B cell (primary cell): ENCODE measurements at regions not wholly inside any gene's neighbourhood (a gene's known extent, or its start where the extent isn't known, plus 50 kb on each side); places are given as distances from the start of the nearest gene placed in this dataset.

ENCODE experiments used
- ATAC-seq: fragments of 200-7000 bp; cut with Tn5 transposase; one replicate; pipeline ENCODE4 v1.10.0; 2021; ENCODE audit warnings: low read depth, mild to moderate bottlenecking, moderate number of reproducible peaks, moderate library complexity
- CTCF ChIA-PET: fragments of 350-600 bp; sonication (Branson Sonifier 250); formaldehyde crosslinking; loops from one replicate; lab custom pipeline; 2021; ENCODE audit warnings: antibody characterized with exemption, inconsistent platforms; lab: Charles Lee
- POLR2A ChIA-PET: fragments of 350-600 bp; sonication (Branson Sonifier 250); formaldehyde crosslinking; loops from one replicate; lab custom pipeline; 2021; ENCODE audit warnings: antibody characterized with exemption; lab: Charles Lee
- DNase-seq: peaks from one replicate; pipeline ENCODE4 v3.0.0; 2013
- H2AFZ ChIP-seq: 2 replicates; pipeline ENCODE4 v1.6.1; 2012; ENCODE audit warnings: mild to moderate bottlenecking, low read depth, low read length; ENCODE audit not compliant: insufficient read depth, poor library complexity, severe bottlenecking
- H3K27ac ChIP-seq, 2 donors: 1 replicate in 1 of 2; 2 replicates in 1 of 2; pipeline ENCODE4 v1.5.1; 2012 to 2013; ENCODE audit warnings: low read length in 2 of 2, mild to moderate bottlenecking in 2 of 2, moderate library complexity in 1 of 2
- H3K27me3 ChIP-seq, 4 experiments: fragments of 200-600 bp in 1 of 4; sonication (generic) in 1 of 4; replicated peaks in 1 of 4; 1 replicate in 2 of 4; 2 replicates in 2 of 4; pipeline versions ENCODE4 v1.6.1 to v1.7.0; 2013 to 2016; ENCODE audit warnings: low read length in 3 of 4, mild to moderate bottlenecking in 2 of 4, mixed read lengths in 1 of 4, moderate library complexity in 1 of 4; ENCODE audit not compliant: insufficient read depth in 4 of 4, control insufficient read depth in 3 of 4; ENCODE audit errors: control extremely low read depth in 1 of 4
- H3K36me3 ChIP-seq, 2 experiments: replicated peaks in 1 of 2; 1 replicate in 1 of 2; 2 replicates in 1 of 2; pipeline versions ENCODE4 v1.6.1 to v1.7.1; 2013; ENCODE audit warnings: low read length in 1 of 2; ENCODE audit not compliant: insufficient read depth in 2 of 2, control insufficient read depth in 1 of 2; ENCODE audit errors: control extremely low read depth in 1 of 2, extremely low read depth in 1 of 2
- H3K4me1 ChIP-seq, 2 donors: fragments of 200-600 bp in 1 of 2; sonication (generic) in 1 of 2; 1 replicate in 1 of 2; 2 replicates in 1 of 2; pipeline versions ENCODE4 v1.5.1 to v1.6.1; 2013 to 2017; ENCODE audit warnings: low read length in 2 of 2; ENCODE audit not compliant: control insufficient read depth in 2 of 2, insufficient read depth in 2 of 2
- H3K4me2 ChIP-seq: replicated peaks from 2 replicates; pipeline ENCODE3; 2012; ENCODE audit warnings: mild to moderate bottlenecking, low read depth, low read length; ENCODE audit not compliant: poor library complexity, severe bottlenecking
- H3K4me3 ChIP-seq, 5 experiments: fragments of 200-600 bp in 1 of 5; sonication (generic) in 1 of 5; 1 replicate in 3 of 5; 2 replicates in 2 of 5; pipeline versions ENCODE4 v1.5.1 to v1.7.0; 2011 to 2016; ENCODE audit warnings: low read length in 4 of 5, mild to moderate bottlenecking in 4 of 5, low read depth in 2 of 5, control low read depth in 1 of 5, moderate library complexity in 1 of 5; ENCODE audit not compliant: insufficient read depth in 1 of 5; ENCODE audit errors: control extremely low read depth in 1 of 5, extremely low read depth in 1 of 5
- H3K79me2 ChIP-seq: fragments of 200-600 bp; sonication (generic); one replicate; pipeline ENCODE4 v1.6.0; 2016; ENCODE audit warnings: low read length; ENCODE audit not compliant: control insufficient read depth, insufficient read depth
- H3K9ac ChIP-seq: fragments of 200-600 bp; sonication (generic); 2 replicates; pipeline ENCODE4 v1.6.1; 2017; ENCODE audit warnings: mild to moderate bottlenecking, low read length, moderate library complexity
- H3K9me3 ChIP-seq, 3 donors: one replicate each; pipeline versions ENCODE4 v1.6.1 to v1.7.1; 2013; ENCODE audit warnings: low read length in 2 of 3; ENCODE audit not compliant: control insufficient read depth in 2 of 3, insufficient read depth in 1 of 3; ENCODE audit errors: control extremely low read depth in 1 of 3
- H4K20me1 ChIP-seq: 2 replicates; pipeline ENCODE4 v1.6.0; 2012; ENCODE audit warnings: mild to moderate bottlenecking, low read length; ENCODE audit not compliant: insufficient read depth, control insufficient read depth, poor library complexity, severe bottlenecking
- H3K27ac Mint-ChIP-seq: one replicate; pipeline ENCODE4 v1.8.0; 2021; ENCODE audit warnings: mixed read lengths
- H3K27me3 Mint-ChIP-seq: one replicate; pipeline ENCODE4 v1.8.0; 2021; ENCODE audit warnings: mixed read lengths
- H3K4me1 Mint-ChIP-seq: one replicate; pipeline ENCODE4 v1.8.0; 2021; ENCODE audit warnings: mixed read lengths
- H3K4me3 Mint-ChIP-seq: one replicate; pipeline ENCODE4 v1.8.0; 2021; ENCODE audit warnings: mixed read lengths
- H3K9me3 Mint-ChIP-seq: one replicate; pipeline ENCODE4 v1.8.0; 2022; ENCODE audit warnings: mixed read lengths; ENCODE audit not compliant: insufficient read depth
- CTCF ChIP-seq: fragments of 200-600 bp; IDR thresholded peaks from one replicate; pipeline ENCODE4 v1.8.0; 2022; ENCODE audit warnings: antibody characterized with exemption, mild to moderate bottlenecking
- EZH2 ChIP-seq: IDR thresholded peaks from 2 replicates; pipeline ENCODE4 v1.6.1; 2012; ENCODE audit warnings: borderline replicate concordance, low read depth, mild to moderate bottlenecking, moderate library complexity, low read length; ENCODE audit not compliant: insufficient read depth, poor library complexity, severe bottlenecking
- WGBS: methylation state at CpG from one replicate; pipeline ENCODE4 v1.1.5; 2013; ENCODE audit warnings: missing lambda C conversion rate; ENCODE audit not compliant: insufficient coverage; 5-methylcytosine and 5-hydroxymethylcytosine counted together
- intact Hi-C: fragments of 100-400 bp; cut with micrococcal nuclease; formaldehyde crosslinking; loops from one replicate; pipeline ENCODE4 v1.10.0; 2022

GRCh38 chr6:79764747-79765146, 133.6 kb downstream of the SH3BGRL2 start:
- Histone ChIP-seq H3K9me3 (peaks cover 0 to 10% (median 4%) of the 10 kb centered on the region in 3 donors), H4K20me1 (no peaks in the 10 kb centered on the region), H2AFZ (no peak overlapping the region), H3K9ac (no peak overlapping the region), H3K27ac (no peak overlapping the region), H3K4me1 (no peaks in the 10 kb centered on the region), H3K4me2 (no peak overlapping the region), H3K79me2 (no peaks in the 10 kb centered on the region), H3K36me3 (no peaks in the 10 kb centered on the region), H3K27me3 (no peaks in the 10 kb centered on the region), H3K4me3 (no peak overlapping the region)
- Mint-ChIP-seq H3K4me1 (no peaks in the 10 kb centered on the region), H3K27ac (no peak overlapping the region), H3K4me3 (no peak overlapping the region), H3K27me3 (peaks cover 20% of the 10 kb centered on the region), H3K9me3 (peaks cover 3% of the 10 kb centered on the region)
- WGBS: 81% methylated on average over 7 of the region's 8 CpGs
- intact Hi-C loops: no loop called here
- TF ChIP-seq EZH2 (no peak), CTCF (no peak)
- ChIA-PET POLR2A (no interaction called here), CTCF (interaction anchor here (1.4 kb wide), 1 partner anchor 13 kb away, joined by 4 read pairs; no protein-coding TSS in a partner anchor)
- no peak for DNase-seq
- no peak for ATAC-seq

GRCh38 chr6:79763301-79763700, 132.2 kb downstream of the SH3BGRL2 start:
- TF ChIP-seq CTCF (no peak), EZH2 (no peak)
- POLR2A ChIA-PET: no interaction called here
- H3K4me3 ChIP-seq: no peak overlapping the region
- no peak overlapping the region for H3K27ac ChIP-seq
- no peaks in the 10 kb centered on the region for H3K36me3 ChIP-seq
- Mint-ChIP-seq H3K27me3 (peaks cover 19% of the 10 kb centered on the region), H3K9me3 (no peaks in the 10 kb centered on the region), H3K4me3 (no peak overlapping the region), H3K4me1 (no peaks in the 10 kb centered on the region), H3K27ac (no peak overlapping the region)
- no peaks in the 10 kb centered on the region for H4K20me1 ChIP-seq
- ATAC-seq: no peak
- H3K79me2 ChIP-seq: no peaks in the 10 kb centered on the region
- DNase-seq: no peak
- intact Hi-C loops: no loop called here
- WGBS: 43% methylated on average over 1 of the region's 2 CpGs
- peaks cover 0 to 10% (median 4%) of the 10 kb centered on the region in 3 donors for H3K9me3 ChIP-seq
- no peak overlapping the region for H2AFZ ChIP-seq
- no peak overlapping the region for H3K9ac ChIP-seq
- no peak overlapping the region for H3K4me2 ChIP-seq
- H3K4me1 ChIP-seq: no peaks in the 10 kb centered on the region
- CTCF ChIA-PET: no interaction called here
- H3K27me3 ChIP-seq: no peaks in the 10 kb centered on the region
